Right lobe of liver (tissue), 4 donors: ENCODE measurements at regions not wholly inside any gene's neighbourhood (a gene's known extent, or its start where the extent isn't known, plus 50 kb on each side); places are given as distances from the start of the nearest gene placed in this dataset.

Source experiments
- CTCF ChIP-seq, 4 donors: fragments of 200-600 bp in 3 of 4; fragments of 450-650 bp in 1 of 4; IDR thresholded peaks; one replicate each; pipeline versions ENCODE4 v1.5.1 to v1.8.0; 2016 to 2022; ENCODE audit warnings: antibody characterized with exemption in 4 of 4, mild to moderate bottlenecking in 2 of 4
- POLR2A ChIP-seq: fragments of 450-650 bp; IDR thresholded peaks from one replicate; pipeline ENCODE4 v1.6.1; 2017; ENCODE audit warnings: antibody characterized with exemption, mild to moderate bottlenecking
- donor health status: DM: no; HTN: no; CAD: no.
- donor health status: DM: no; HTN: no; CAD: no.
- donor health status: DM: no; HTN: yes; CAD: no.

GRCh38 chr11:26778000-26778757, 56.3 kb upstream of the SLC5A12 start:
- TF ChIP-seq CTCF (IDR thresholded peaks at IDR 0.05) (no peak), POLR2A (no peak)
